Osteoblast (primary cell): ENCODE measurements at regions not wholly inside any gene's neighbourhood (a gene's known extent, or its start where the extent isn't known, plus 50 kb on each side); places are given as distances from the start of the nearest gene placed in this dataset.
"Not testable (repeated sequence)": the region's sequence is repeated elsewhere in the genome, so short reads cannot be mapped to it uniquely, and the experiment has no call there.

ENCODE experiments used
- DNase-seq: peaks from one replicate; pipeline ENCODE4 v3.0.0; 2011; ENCODE audit warnings: low spot score, mixed read lengths; ENCODE audit not compliant: insufficient read length; ENCODE audit errors: missing footprints
- H2AFZ ChIP-seq: 2 replicates; pipeline ENCODE4 v1.6.0; 2011; ENCODE audit warnings: mild to moderate bottlenecking, low read length
- H3K27ac ChIP-seq: 2 replicates; pipeline ENCODE4 v1.5.1; 2011; ENCODE audit warnings: mild to moderate bottlenecking, low read depth, low read length, moderate library complexity
- H3K27me3 ChIP-seq: 2 replicates; pipeline ENCODE4 v1.6.0; 2012; ENCODE audit warnings: mild to moderate bottlenecking, control low read depth, inconsistent platforms, low read length, moderate library complexity; ENCODE audit not compliant: insufficient read depth
- H3K36me3 ChIP-seq: 2 replicates; pipeline ENCODE4 v1.5.1; 2011; ENCODE audit warnings: mild to moderate bottlenecking, low read length, control low read depth, moderate library complexity; ENCODE audit not compliant: insufficient read depth
- H3K4me1 ChIP-seq: 2 replicates; pipeline ENCODE4 v1.5.1; 2011; ENCODE audit warnings: mild to moderate bottlenecking, low read length, control low read depth, moderate library complexity; ENCODE audit not compliant: insufficient read depth
- H3K4me2 ChIP-seq: 2 replicates; pipeline ENCODE4 v1.6.0; 2011; ENCODE audit warnings: mild to moderate bottlenecking, low read length; ENCODE audit not compliant: insufficient read depth
- H3K4me3 ChIP-seq: fragments of 200-600 bp; sonication (generic); 3 replicates; pipeline ENCODE4 v1.5.1; 2012; ENCODE audit warnings: mild to moderate bottlenecking, low read length, inconsistent platforms; ENCODE audit not compliant: insufficient read depth
- H3K79me2 ChIP-seq: 2 replicates; pipeline ENCODE4 v1.6.0; 2012; ENCODE audit warnings: mild to moderate bottlenecking, low read length, control low read depth, inconsistent platforms; ENCODE audit not compliant: insufficient read depth
- H3K9me3 ChIP-seq: 2 replicates; pipeline ENCODE4 v1.5.1; 2011; ENCODE audit warnings: low read depth, low read length, control low read depth
- H4K20me1 ChIP-seq: 2 replicates; pipeline ENCODE4 v1.6.0; 2012; ENCODE audit warnings: mild to moderate bottlenecking, low read length, control low read depth; ENCODE audit not compliant: insufficient read depth
- CTCF ChIP-seq: IDR thresholded peaks from 2 replicates; pipeline ENCODE4 v1.5.1; 2011; ENCODE audit warnings: mild to moderate bottlenecking, low read depth, low read length, moderate library complexity; ENCODE audit errors: extremely low read depth

GRCh38 chr5:148750614-148751013 is 75.8 kb upstream of the ADRB2 start:
- Histone ChIP-seq H3K9me3 (no peaks in the 10 kb centered on the region), H3K36me3 (no peaks in the 10 kb centered on the region), H3K79me2 (no peaks in the 10 kb centered on the region), H3K4me2 (no peak overlapping the region), H3K27me3 (no peaks in the 10 kb centered on the region), H2AFZ (no peak overlapping the region), H3K4me3 (no peak overlapping the region), H3K27ac (no peak overlapping the region), H3K4me1 (no peaks in the 10 kb centered on the region), H4K20me1 (no peaks in the 10 kb centered on the region)
- DNase-seq, result no peak
- TF ChIP-seq CTCF, result no peak

GRCh38 chr5:148751025-148751424 is 75.4 kb upstream of the ADRB2 start:
- Histone ChIP-seq H3K9me3 (no peaks in the 10 kb centered on the region), H3K27me3 (no peaks in the 10 kb centered on the region), H3K36me3 (no peaks in the 10 kb centered on the region), H3K4me3 (no peak overlapping the region), H3K4me1 (no peaks in the 10 kb centered on the region), H3K4me2 (no peak overlapping the region), H2AFZ (no peak overlapping the region), H3K27ac (no peak overlapping the region), H4K20me1 (no peaks in the 10 kb centered on the region), H3K79me2 (no peaks in the 10 kb centered on the region)
- DNase-seq, result no peak
- TF ChIP-seq CTCF, result no peak

- not testable (repeated sequence) for H3K4me3 ChIP-seq, H3K4me2 ChIP-seq, H3K4me1 ChIP-seq, H3K36me3 ChIP-seq, H2AFZ ChIP-seq, H3K27ac ChIP-seq, H4K20me1 ChIP-seq, H3K9me3 ChIP-seq, H3K27me3 ChIP-seq, H3K79me2 ChIP-seq, DNase-seq
Measured at GRCh38 chr5:148752375-148752774, 74.0 kb upstream of the ADRB2 start.

GRCh38 chr5:148759101-148759500 is 67.3 kb upstream of the ADRB2 start:
- H3K4me2 ChIP-seq, result no peak overlapping the region
- H4K20me1 ChIP-seq, result no peaks in the 10 kb centered on the region
- no peaks in the 10 kb centered on the region for H3K79me2 ChIP-seq
- H3K9me3 ChIP-seq, result no peaks in the 10 kb centered on the region
- H3K27me3 ChIP-seq, result no peaks in the 10 kb centered on the region
- DNase-seq, result no peak
- no peak overlapping the region for H3K27ac ChIP-seq
- H3K4me3 ChIP-seq, result no peak overlapping the region
- TF ChIP-seq CTCF, result no peak
- no peaks in the 10 kb centered on the region for H3K4me1 ChIP-seq
- H2AFZ ChIP-seq, result no peak overlapping the region
- no peaks in the 10 kb centered on the region for H3K36me3 ChIP-seq
